Ovary (tissue), 3 donors: ENCODE measurements at regions not wholly inside any gene's neighbourhood (a gene's known extent, or its start where the extent isn't known, plus 50 kb on each side); places are given as distances from the start of the nearest gene placed in this dataset.

Experiments
- EP300 ChIP-seq: sonication (generic); formaldehyde crosslinking; IDR thresholded peaks from one replicate; pipeline ENCODE4 v1.6.1; 2017; ENCODE audit warnings: antibody characterized with exemption
- POLR2A ChIP-seq: fragments of 450-650 bp; IDR thresholded peaks from one replicate; pipeline ENCODE4 v1.6.1; 2017; ENCODE audit warnings: antibody characterized with exemption, mild to moderate bottlenecking, moderate library complexity
- TF ChIP-seq, protein P1 (sequence below), 3 donors: fragments of 450-650 bp in 2 of 3; fragments of 200-600 bp in 1 of 3; IDR thresholded peaks; one replicate each; pipeline versions ENCODE4 v1.5.1 to v1.8.0; 2016 to 2022; ENCODE audit warnings: antibody characterized with exemption in 3 of 3, mild to moderate bottlenecking in 1 of 3
- donor health status: DM: no; HTN: no; CAD: no.

DNA sequence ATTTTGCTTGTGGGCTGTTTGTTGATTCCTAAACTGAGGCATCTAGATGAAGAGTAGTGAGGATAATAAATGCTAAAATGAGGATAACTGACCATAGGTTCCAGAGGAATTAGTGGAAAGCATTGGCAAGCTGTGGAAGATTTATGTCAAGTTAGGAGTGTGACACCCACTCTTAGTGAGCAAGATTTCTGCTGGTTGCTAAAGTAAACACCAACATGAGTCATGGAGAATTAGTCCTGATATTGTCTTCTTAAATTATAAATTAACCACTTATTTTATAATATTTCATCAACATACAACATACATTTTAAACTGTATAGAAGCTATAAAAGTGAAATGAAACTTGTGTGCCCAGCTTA, 328.2 kb downstream of the RPL10L start:
- TF ChIP-seq, protein P1, sequence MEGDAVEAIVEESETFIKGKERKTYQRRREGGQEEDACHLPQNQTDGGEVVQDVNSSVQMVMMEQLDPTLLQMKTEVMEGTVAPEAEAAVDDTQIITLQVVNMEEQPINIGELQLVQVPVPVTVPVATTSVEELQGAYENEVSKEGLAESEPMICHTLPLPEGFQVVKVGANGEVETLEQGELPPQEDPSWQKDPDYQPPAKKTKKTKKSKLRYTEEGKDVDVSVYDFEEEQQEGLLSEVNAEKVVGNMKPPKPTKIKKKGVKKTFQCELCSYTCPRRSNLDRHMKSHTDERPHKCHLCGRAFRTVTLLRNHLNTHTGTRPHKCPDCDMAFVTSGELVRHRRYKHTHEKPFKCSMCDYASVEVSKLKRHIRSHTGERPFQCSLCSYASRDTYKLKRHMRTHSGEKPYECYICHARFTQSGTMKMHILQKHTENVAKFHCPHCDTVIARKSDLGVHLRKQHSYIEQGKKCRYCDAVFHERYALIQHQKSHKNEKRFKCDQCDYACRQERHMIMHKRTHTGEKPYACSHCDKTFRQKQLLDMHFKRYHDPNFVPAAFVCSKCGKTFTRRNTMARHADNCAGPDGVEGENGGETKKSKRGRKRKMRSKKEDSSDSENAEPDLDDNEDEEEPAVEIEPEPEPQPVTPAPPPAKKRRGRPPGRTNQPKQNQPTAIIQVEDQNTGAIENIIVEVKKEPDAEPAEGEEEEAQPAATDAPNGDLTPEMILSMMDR (IDR thresholded peaks at IDR 0.05) = no peak
- TF ChIP-seq POLR2A = no peak
- TF ChIP-seq EP300 = no peak
